ENCODE measurements at regions not wholly inside any gene's neighbourhood (a gene's known extent, or its start where the extent isn't known, plus 50 kb on each side); places are given as distances from the start of the nearest gene placed in this dataset.

GRCh38 chr10:60461688-60462087 lies 72.0 kb upstream of the ANK3 start:
- DNase-seq, result no peak

GRCh38 chr10:60459701-60460457 lies 70.2 kb upstream of the ANK3 start:
- no peak for DNase-seq

- no peak for DNase-seq
Observed at GRCh38 chr10:60456053-60456452, 66.4 kb upstream of the ANK3 start.

- no peak for DNase-seq
Observed at GRCh38 chr10:60454336-60454735, 64.7 kb upstream of the ANK3 start.

GRCh38 chr10:60453036-60453435 lies 63.4 kb upstream of the ANK3 start:
- no peak for DNase-seq

- DNase-seq, result no peak
Observed at GRCh38 chr10:60450291-60450690, 60.6 kb upstream of the ANK3 start.

- DNase-seq, result no peak
Observed at GRCh38 chr10:60448246-60448645, 58.6 kb upstream of the ANK3 start.

GRCh38 chr10:60446851-60447250 lies 57.2 kb upstream of the ANK3 start:
- DNase-seq, result no peak

GRCh38 chr10:60446070-60446833 lies 56.6 kb upstream of the ANK3 start:
- DNase-seq, result no peak

GRCh38 chr10:60444494-60445064 lies 54.9 kb upstream of the ANK3 start:
- DNase-seq, result no peak

GRCh38 chr10:60443346-60443745 lies 53.7 kb upstream of the ANK3 start:
- DNase-seq, result no peak

GRCh38 chr10:60441515-60441914 lies 51.8 kb upstream of the ANK3 start:
- DNase-seq, result no peak

- no peak for DNase-seq
Observed at GRCh38 chr10:60439641-60440040, 50.0 kb upstream of the ANK3 start.

All from activated naive CD4-positive, alpha-beta T cell treated with Interleukin-2 at 50 U/mL for 16 hours (primary cell).